PFSK-1 (cell line): ENCODE measurements at regions not wholly inside any gene's neighbourhood (a gene's known extent, or its start where the extent isn't known, plus 50 kb on each side); places are given as distances from the start of the nearest gene placed in this dataset.

Experiments used
- POLR2AphosphoS5 ChIP-seq: IDR thresholded peaks from 2 replicates; pipeline ENCODE4 v1.6.1; 2012; ENCODE audit warnings: low read depth, mild to moderate bottlenecking, control low read depth, low read length, moderate library complexity
- TAF1 ChIP-seq: IDR thresholded peaks from 2 replicates; pipeline ENCODE4 v1.6.1; 2012; ENCODE audit warnings: low read length, control low read depth, borderline replicate concordance; ENCODE audit not compliant: insufficient read depth

DNA sequence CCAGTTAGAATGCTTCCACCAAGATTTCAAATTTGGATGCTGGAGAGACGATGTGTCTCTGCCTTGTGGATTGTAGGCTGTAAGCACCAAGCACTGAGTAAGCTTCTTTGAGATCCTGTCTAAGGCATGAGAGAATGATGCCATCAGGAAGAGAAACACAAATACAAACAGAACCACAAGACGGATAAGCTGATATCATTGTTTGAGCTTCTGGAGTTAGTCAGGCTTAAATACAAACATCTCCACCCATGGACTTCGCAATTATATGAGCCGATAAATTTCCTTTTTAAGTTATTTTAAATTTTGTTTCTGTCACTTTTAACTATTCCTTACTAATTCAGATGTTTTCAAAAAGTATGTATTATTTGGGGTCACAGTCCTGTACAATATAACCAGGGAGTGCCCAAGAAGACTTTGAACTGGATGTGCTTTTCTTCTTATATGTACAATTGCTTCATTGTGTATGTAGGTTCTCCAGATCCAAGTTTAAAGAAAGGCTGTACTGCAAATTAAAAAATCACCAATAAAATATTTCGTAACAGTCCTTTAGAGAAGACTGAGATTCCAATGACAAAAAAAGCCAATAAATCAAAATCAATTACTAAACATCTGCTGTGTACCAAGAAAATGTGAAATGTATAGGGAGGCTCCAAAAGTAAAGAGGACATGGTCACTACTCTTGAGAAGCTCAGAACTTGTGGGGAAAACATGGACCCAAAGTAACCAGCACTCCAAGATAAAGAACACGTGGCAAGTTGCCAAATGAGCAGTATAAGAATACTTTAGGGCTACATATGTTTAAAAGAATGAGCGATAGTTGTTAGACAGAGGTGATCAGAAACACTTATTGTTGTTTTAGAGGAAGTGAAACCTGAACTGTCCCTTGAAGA is 274.1 kb downstream of the ADAMTS20 start:
- TF ChIP-seq POLR2AphosphoS5: no peak
- no peak for TF ChIP-seq TAF1
